Thoracic aorta (tissue), 2 donors: ENCODE measurements at regions not wholly inside any gene's neighbourhood (a gene's known extent, or its start where the extent isn't known, plus 50 kb on each side); places are given as distances from the start of the nearest gene placed in this dataset.

Experiments used
- ATAC-seq: fragments of 150-250 bp; one replicate; pipeline ENCODE4 v1.8.0; 2017; ENCODE audit warnings: low read depth; ENCODE audit not compliant: insufficient number of reproducible peaks, low FRiP score
- DNase-seq: peaks from one replicate; pipeline ENCODE4 v3.0.0-alpha.2; 2020; ENCODE audit warnings: low spot score
- H3K27ac ChIP-seq, 2 donors: fragments of 200-600 bp; sonication (generic); 1 replicate in 1 of 2; 2 replicates in 1 of 2; pipeline ENCODE4 v1.5.1; 2016; ENCODE audit warnings: mild to moderate bottlenecking in 2 of 2, moderate library complexity in 2 of 2
- H3K27me3 ChIP-seq: fragments of 200-600 bp; sonication (generic); replicated peaks from 2 replicates; pipeline ENCODE4 v1.6.0; 2016; ENCODE audit warnings: mild to moderate bottlenecking; ENCODE audit not compliant: insufficient read depth
- H3K36me3 ChIP-seq: fragments of 200-600 bp; sonication (generic); one replicate; pipeline ENCODE4 v1.5.1; 2016
- H3K4me1 ChIP-seq, 2 donors: fragments of 200-600 bp; sonication (generic); 1 replicate in 1 of 2; 2 replicates in 1 of 2; pipeline versions ENCODE4 v1.5.1 to v1.6.0; 2016; ENCODE audit warnings: low read depth in 2 of 2, mild to moderate bottlenecking in 1 of 2; ENCODE audit not compliant: control insufficient read depth in 1 of 2
- H3K4me3 ChIP-seq: fragments of 200-600 bp; sonication (generic); 2 replicates; pipeline ENCODE4 v1.5.1; 2016; ENCODE audit warnings: mild to moderate bottlenecking
- H3K9me3 ChIP-seq: fragments of 200-600 bp; sonication (generic); 2 replicates; pipeline ENCODE4 v1.5.1; 2016
- TF ChIP-seq, protein P1 (sequence below): fragments of 200-600 bp; sonication (generic); IDR thresholded peaks from one replicate; pipeline ENCODE4 v1.5.1; 2019; ENCODE audit warnings: antibody characterized with exemption

DNA sequence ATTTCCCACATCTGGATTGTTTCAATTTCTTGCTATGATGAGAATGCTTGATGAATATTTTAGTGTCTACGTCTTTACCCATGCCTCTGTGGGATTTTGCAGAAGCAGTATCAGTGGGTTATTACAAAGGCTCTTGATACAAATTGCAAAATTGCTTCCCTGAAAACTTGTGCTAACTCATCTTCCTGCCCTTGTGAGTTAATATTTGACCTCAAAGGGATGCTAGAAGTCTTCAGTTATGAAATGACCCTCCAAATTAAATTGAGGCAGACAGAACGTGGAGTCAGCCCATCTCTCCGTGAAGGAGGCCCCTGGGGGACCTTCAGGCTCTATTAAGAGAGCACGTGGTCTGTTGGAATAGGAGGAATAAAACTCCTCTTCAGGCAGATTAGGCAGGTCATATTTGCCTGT, 239.2 kb upstream of the HS6ST1 start:
- H3K27ac ChIP-seq, result no peak overlapping the region
- no peak for ATAC-seq

DNA sequence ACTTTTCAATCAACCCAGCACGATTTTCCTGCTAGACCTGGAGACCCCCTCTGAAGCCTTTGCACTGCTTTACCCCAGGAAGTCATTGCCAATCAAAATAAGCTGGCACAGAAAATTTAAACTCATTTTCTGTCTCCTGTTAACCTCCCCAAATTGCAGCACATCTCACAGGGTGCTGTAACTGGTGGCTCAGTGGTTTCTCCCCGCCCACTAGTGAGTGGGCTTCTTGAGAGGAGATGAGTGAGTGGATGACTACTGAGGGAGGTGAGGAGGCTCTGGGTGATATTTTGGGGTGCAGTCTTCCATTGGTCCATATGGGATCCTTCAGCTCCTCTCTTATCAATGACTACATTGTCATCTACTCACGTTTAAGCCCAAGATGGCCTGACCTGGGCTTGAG, 239.8 kb upstream of the HS6ST1 start:
- no peaks in the 10 kb centered on the region for H3K36me3 ChIP-seq
- no peaks in the 10 kb centered on the region for H3K9me3 ChIP-seq
- H3K4me1 ChIP-seq, result peaks cover 6 to 11% of the 10 kb centered on the region in 2 donors
- no peak for DNase-seq
- ATAC-seq, result no peak
- no peaks in the 10 kb centered on the region for H3K27me3 ChIP-seq
- TF ChIP-seq, protein P1, sequence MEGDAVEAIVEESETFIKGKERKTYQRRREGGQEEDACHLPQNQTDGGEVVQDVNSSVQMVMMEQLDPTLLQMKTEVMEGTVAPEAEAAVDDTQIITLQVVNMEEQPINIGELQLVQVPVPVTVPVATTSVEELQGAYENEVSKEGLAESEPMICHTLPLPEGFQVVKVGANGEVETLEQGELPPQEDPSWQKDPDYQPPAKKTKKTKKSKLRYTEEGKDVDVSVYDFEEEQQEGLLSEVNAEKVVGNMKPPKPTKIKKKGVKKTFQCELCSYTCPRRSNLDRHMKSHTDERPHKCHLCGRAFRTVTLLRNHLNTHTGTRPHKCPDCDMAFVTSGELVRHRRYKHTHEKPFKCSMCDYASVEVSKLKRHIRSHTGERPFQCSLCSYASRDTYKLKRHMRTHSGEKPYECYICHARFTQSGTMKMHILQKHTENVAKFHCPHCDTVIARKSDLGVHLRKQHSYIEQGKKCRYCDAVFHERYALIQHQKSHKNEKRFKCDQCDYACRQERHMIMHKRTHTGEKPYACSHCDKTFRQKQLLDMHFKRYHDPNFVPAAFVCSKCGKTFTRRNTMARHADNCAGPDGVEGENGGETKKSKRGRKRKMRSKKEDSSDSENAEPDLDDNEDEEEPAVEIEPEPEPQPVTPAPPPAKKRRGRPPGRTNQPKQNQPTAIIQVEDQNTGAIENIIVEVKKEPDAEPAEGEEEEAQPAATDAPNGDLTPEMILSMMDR, result no peak
- no peak overlapping the region for H3K4me3 ChIP-seq
- H3K27ac ChIP-seq, result no peak overlapping the region

More for the DNA sequence above, 239.2 kb upstream of the HS6ST1 start:
- H3K9me3 ChIP-seq, result no peaks in the 10 kb centered on the region
- no peaks in the 10 kb centered on the region for H3K27me3 ChIP-seq
- H3K4me3 ChIP-seq, result no peak overlapping the region
- no peak for DNase-seq
- TF ChIP-seq, protein P1, result no peak
- peaks cover 2 to 7% of the 10 kb centered on the region in 2 donors for H3K4me1 ChIP-seq
- no peaks in the 10 kb centered on the region for H3K36me3 ChIP-seq

DNA sequence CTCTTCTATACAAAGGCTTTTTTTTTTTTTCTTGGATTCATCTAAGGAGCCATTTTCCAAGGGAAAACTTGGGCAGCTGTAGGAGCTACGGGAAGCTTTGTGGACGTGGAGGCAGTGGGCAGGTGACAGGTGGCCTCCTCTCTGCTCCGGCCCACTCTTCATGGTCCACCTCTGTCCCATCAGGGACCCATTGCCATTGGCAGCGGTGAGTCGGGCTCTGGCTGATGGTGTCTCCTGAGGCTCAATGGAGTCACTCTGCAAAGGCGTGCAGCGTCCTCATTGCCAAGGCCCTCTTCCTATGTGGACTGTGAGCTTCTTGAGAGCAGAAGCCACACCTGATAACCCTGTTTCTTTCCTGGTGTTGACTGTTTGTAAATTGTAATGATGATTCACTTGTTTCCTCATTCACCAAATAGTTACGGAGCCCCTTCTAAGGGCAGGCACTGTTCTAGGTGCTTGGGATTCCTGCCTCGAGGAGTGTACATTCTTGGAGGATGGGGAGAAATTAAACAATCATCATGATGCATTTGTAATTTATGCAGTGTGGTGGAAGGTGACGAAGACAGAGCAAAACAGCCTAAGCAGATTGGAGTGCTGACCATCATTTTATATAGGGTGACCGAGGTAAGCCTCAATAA, 240.3 kb upstream of the HS6ST1 start:
- Histone ChIP-seq H3K27me3 (no peaks in the 10 kb centered on the region), H3K4me3 (no peak overlapping the region), H3K36me3 (no peaks in the 10 kb centered on the region), H3K27ac (no peak overlapping the region), H3K4me1 (peaks cover 9 to 17% of the 10 kb centered on the region in 2 donors), H3K9me3 (no peaks in the 10 kb centered on the region)
- ATAC-seq (no peak), DNase-seq (no peak)
- TF ChIP-seq, protein P1, result no peak

DNA sequence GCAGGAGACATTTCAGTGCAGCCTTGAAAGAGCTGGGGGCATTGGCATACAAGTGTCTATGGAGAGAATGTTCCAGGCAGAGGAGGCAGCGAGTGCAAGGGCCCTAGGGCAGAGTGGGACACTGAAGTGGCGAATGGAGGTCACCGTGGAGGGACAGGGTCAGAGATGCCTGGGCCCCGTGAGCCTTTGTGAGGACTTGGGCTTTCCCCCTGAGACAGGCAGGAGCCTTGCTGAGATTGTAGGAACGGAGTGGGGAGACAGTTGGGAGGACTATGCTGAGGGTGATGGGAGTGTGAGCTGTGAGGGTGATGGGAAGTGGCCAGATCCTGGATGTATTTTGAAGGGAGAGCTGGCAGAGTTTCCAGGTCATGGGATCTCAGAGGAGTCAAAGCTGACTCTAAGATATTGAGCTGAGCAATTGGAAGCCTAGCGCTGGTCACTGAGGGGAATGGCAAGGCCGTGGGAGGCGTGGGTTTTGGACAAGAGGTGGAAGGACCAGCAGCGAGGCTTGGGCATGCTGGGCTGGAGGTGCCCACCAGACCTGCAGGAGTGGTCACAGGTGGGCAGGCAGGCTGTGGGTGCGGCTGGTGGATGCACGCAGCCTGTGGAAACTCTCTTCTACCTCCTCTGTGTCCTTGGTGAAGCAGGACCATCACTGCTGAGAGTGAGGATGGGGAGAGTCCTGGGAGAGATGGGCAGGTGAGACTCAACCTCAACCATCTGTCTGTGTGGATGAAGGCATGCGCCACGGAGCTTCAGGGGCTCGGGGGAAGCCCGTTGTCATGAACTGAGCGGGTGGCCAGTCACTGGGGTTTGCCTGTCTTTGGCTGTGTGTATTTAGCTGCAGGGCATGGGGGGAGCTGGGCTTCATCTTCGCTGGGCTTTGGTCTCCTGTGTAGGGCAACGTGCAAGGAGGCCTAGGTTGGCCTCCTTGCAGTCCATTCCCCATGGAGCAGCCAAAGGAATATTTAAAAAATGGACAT, 241.2 kb upstream of the HS6ST1 start:
- ATAC-seq (no peak), DNase-seq (no peak)
- peaks cover 9 to 19% of the 10 kb centered on the region in 2 donors for H3K4me1 ChIP-seq
- no peaks in the 10 kb centered on the region for H3K27me3 ChIP-seq
- H3K27ac ChIP-seq, result no peak overlapping the region
- no peaks in the 10 kb centered on the region for H3K9me3 ChIP-seq
- H3K4me3 ChIP-seq, result no peak overlapping the region
- TF ChIP-seq, protein P1, result no peak
- H3K36me3 ChIP-seq, result no peaks in the 10 kb centered on the region

DNA sequence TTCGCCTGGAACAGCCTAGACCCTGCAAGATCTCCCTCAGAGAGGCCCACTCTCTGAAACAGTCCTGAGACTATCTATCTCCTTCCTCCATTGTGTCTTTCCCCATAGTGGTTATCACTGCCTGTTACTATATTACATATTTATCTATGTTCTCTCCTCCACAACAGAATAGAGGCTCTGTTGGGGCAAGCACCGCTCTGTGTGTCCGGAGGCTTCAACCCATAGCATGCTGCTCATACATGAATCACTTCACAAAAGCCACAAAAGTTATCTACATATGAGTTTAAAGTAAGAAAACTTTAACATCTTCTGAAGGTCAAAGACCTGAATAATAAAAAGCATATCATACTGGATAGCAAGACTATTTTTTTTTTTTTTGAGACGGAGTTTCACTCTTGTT, 242.1 kb upstream of the HS6ST1 start:
- ATAC-seq, result no peak
- TF ChIP-seq, protein P1, result no peak
- DNase-seq, result no peak
- Histone ChIP-seq H3K4me3 (no peak overlapping the region), H3K27ac (no peak overlapping the region), H3K4me1 (peaks cover 9 to 19% of the 10 kb centered on the region in 2 donors), H3K9me3 (no peaks in the 10 kb centered on the region), H3K27me3 (no peaks in the 10 kb centered on the region), H3K36me3 (no peaks in the 10 kb centered on the region)
